Fibroblast of lung (primary cell): ENCODE measurements at regions not wholly inside any gene's neighbourhood (a gene's known extent, or its start where the extent isn't known, plus 50 kb on each side); places are given as distances from the start of the nearest gene placed in this dataset.

Experiments
- DNase-seq, 2 donors: peaks; one replicate each; pipeline versions ENCODE4 v3.0.0 to v3.0.0-alpha.2; 2010; ENCODE audit warnings: low read depth in 2 of 2
- H2AFZ ChIP-seq: 2 replicates; pipeline ENCODE4 v1.5.1; 2012; ENCODE audit warnings: low read length, control low read depth, inconsistent platforms
- H3K27ac ChIP-seq: 2 replicates; pipeline ENCODE4 v1.5.1; 2011; ENCODE audit warnings: low read length, control low read depth; ENCODE audit not compliant: insufficient read depth
- H3K27me3 ChIP-seq: 2 replicates; pipeline ENCODE4 v1.5.1; 2011; ENCODE audit warnings: mild to moderate bottlenecking, low read length; ENCODE audit not compliant: control insufficient read depth, insufficient read depth
- H3K36me3 ChIP-seq: 2 replicates; pipeline ENCODE4 v1.5.1; 2011; ENCODE audit warnings: low read length; ENCODE audit not compliant: control insufficient read depth, insufficient read depth
- H3K4me1 ChIP-seq: 2 replicates; pipeline ENCODE4 v1.5.1; 2011; ENCODE audit warnings: low read length; ENCODE audit not compliant: control insufficient read depth, insufficient read depth; ENCODE audit errors: extremely low read depth
- H3K4me2 ChIP-seq: 2 replicates; pipeline ENCODE4 v1.5.1; 2011; ENCODE audit warnings: low read length, control low read depth; ENCODE audit not compliant: insufficient read depth; ENCODE audit errors: extremely low read depth
- H3K4me3 ChIP-seq, 4 experiments: fragments of 200-600 bp in 1 of 4; sonication (generic) in 1 of 4; replicated peaks in 1 of 4; 2 replicates each; pipeline ENCODE4 v1.5.1; 2011 to 2016; ENCODE audit warnings: low read length in 4 of 4, low read depth in 3 of 4, mild to moderate bottlenecking in 3 of 4, control low read depth in 2 of 4, inconsistent platforms in 1 of 4, mixed read lengths in 1 of 4; ENCODE audit not compliant: insufficient read depth in 1 of 4; ENCODE audit errors: control extremely low read depth in 1 of 4
- H3K79me2 ChIP-seq: 2 replicates; pipeline ENCODE4 v1.5.1; 2012; ENCODE audit warnings: mild to moderate bottlenecking, low read length, inconsistent platforms; ENCODE audit not compliant: control insufficient read depth, insufficient read depth
- H3K9ac ChIP-seq: 2 replicates; pipeline ENCODE4 v1.5.1; 2011; ENCODE audit warnings: mild to moderate bottlenecking, low read length, control low read depth; ENCODE audit not compliant: insufficient read depth
- H3K9me3 ChIP-seq: 2 replicates; pipeline ENCODE4 v1.5.1; 2012; ENCODE audit warnings: low read depth, low read length; ENCODE audit not compliant: control insufficient read depth, insufficient read depth
- H4K20me1 ChIP-seq: 2 replicates; pipeline ENCODE4 v1.5.1; 2011; ENCODE audit warnings: low read length; ENCODE audit not compliant: control insufficient read depth, insufficient read depth; ENCODE audit errors: extremely low read depth
- EZH2 ChIP-seq: IDR thresholded peaks from 2 replicates; pipeline ENCODE4 v1.5.1; 2012; ENCODE audit warnings: low read length, control low read depth, mild to moderate bottlenecking; ENCODE audit errors: missing control alignments
- TF ChIP-seq, protein P1 (sequence below), 2 donors: IDR thresholded peaks in 1 of 2; conservative IDR thresholded peaks in 1 of 2; 1 replicate in 1 of 2; 2 replicates in 1 of 2; pipeline ENCODE4 v1.5.1; 2011 to 2012; ENCODE audit warnings: low read length in 2 of 2, control low read depth in 1 of 2, inconsistent platforms in 1 of 2, low read depth in 1 of 2, mild to moderate bottlenecking in 1 of 2

DNA sequence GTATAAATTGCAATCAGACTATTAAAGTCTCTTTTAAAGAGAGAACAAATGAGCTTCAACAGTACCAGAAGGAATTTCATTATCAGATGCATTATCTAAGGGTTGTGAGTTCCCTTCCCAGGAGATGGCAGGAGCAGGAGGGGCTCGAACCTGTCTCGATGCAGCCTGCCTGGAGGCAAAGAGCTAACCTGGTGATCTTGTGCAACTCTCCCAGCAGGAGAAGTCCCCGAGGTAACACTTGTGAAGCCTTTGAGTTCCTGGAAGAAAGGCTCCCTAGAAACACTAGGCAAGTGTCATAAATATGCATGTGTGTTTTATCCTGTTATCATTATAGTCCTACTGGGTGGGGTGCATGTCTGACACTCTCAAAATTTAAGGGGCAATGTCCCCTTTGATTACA is 232.2 kb upstream of the ARID1B start:
- Histone ChIP-seq H3K36me3 (no peaks in the 10 kb centered on the region), H3K4me3 (no peak overlapping the region), H2AFZ (no peak overlapping the region), H3K4me1 (no peaks in the 10 kb centered on the region), H3K9ac (no peak overlapping the region), H3K9me3 (no peaks in the 10 kb centered on the region), H3K4me2 (no peak overlapping the region), H4K20me1 (no peaks in the 10 kb centered on the region), H3K79me2 (no peaks in the 10 kb centered on the region), H3K27ac (no peak overlapping the region), H3K27me3 (no peaks in the 10 kb centered on the region)
- no peak for TF ChIP-seq EZH2
- TF ChIP-seq, protein P1, sequence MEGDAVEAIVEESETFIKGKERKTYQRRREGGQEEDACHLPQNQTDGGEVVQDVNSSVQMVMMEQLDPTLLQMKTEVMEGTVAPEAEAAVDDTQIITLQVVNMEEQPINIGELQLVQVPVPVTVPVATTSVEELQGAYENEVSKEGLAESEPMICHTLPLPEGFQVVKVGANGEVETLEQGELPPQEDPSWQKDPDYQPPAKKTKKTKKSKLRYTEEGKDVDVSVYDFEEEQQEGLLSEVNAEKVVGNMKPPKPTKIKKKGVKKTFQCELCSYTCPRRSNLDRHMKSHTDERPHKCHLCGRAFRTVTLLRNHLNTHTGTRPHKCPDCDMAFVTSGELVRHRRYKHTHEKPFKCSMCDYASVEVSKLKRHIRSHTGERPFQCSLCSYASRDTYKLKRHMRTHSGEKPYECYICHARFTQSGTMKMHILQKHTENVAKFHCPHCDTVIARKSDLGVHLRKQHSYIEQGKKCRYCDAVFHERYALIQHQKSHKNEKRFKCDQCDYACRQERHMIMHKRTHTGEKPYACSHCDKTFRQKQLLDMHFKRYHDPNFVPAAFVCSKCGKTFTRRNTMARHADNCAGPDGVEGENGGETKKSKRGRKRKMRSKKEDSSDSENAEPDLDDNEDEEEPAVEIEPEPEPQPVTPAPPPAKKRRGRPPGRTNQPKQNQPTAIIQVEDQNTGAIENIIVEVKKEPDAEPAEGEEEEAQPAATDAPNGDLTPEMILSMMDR (conservative IDR thresholded peaks at IDR 0.05 in 1 of 2, IDR thresholded peaks at IDR 0.05 in 1 of 2; ENCODE audit: low read depth in 1 of 2, low read length in 2 of 2), result no peak
- no peak for DNase-seq

DNA sequence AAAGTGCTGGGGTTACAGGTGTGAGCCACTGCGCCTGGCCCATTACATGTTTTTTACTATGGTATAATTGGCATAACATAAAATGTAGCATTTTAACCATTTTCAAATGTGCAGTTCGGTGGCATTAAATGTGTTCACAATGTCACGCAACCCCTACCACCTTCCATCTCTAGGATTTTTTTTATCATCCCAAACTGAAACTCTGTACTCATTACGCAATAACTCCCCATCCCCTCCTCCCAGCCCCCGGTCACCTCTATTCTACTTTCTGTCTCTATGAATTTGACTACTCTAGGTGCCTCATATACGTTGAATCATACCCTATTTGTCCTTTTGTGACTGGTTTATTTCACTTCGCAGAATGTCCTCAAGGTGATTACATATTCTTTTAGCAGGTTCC is 233.1 kb upstream of the ARID1B start:
- Histone ChIP-seq H3K9ac (no peak overlapping the region), H4K20me1 (no peaks in the 10 kb centered on the region), H3K27me3 (no peaks in the 10 kb centered on the region), H3K36me3 (no peaks in the 10 kb centered on the region), H3K4me3 (no peak overlapping the region), H3K9me3 (no peaks in the 10 kb centered on the region), H3K4me1 (no peaks in the 10 kb centered on the region), H2AFZ (no peak overlapping the region), H3K27ac (no peak overlapping the region), H3K4me2 (no peak overlapping the region), H3K79me2 (no peaks in the 10 kb centered on the region)
- no peak for TF ChIP-seq EZH2
- TF ChIP-seq, protein P1 (conservative IDR thresholded peaks at IDR 0.05 in 1 of 2, IDR thresholded peaks at IDR 0.05 in 1 of 2; ENCODE audit: low read depth in 1 of 2, low read length in 2 of 2), result no peak
- DNase-seq, result no peak

GRCh38 chr6:156543431-156543830 is 233.7 kb upstream of the ARID1B start:
- H3K27ac ChIP-seq, result no peak overlapping the region
- H4K20me1 ChIP-seq, result no peaks in the 10 kb centered on the region
- no peak overlapping the region for H3K9ac ChIP-seq
- H3K27me3 ChIP-seq, result no peaks in the 10 kb centered on the region
- H3K4me1 ChIP-seq, result no peaks in the 10 kb centered on the region
- H3K4me2 ChIP-seq, result no peak overlapping the region
- DNase-seq, result no peak
- H3K4me3 ChIP-seq, result no peak overlapping the region
- H3K79me2 ChIP-seq, result no peaks in the 10 kb centered on the region
- H2AFZ ChIP-seq, result no peak overlapping the region
- no peaks in the 10 kb centered on the region for H3K36me3 ChIP-seq
- TF ChIP-seq, protein P1 (conservative IDR thresholded peaks at IDR 0.05 in 1 of 2, IDR thresholded peaks at IDR 0.05 in 1 of 2; ENCODE audit: low read depth in 1 of 2, low read length in 2 of 2), result no peak
- TF ChIP-seq EZH2, result no peak
- no peaks in the 10 kb centered on the region for H3K9me3 ChIP-seq
